ENCODE measurements at regions not wholly inside any gene's neighbourhood (a gene's known extent, or its start where the extent isn't known, plus 50 kb on each side); places are given as distances from the start of the nearest gene placed in this dataset.

DNA sequence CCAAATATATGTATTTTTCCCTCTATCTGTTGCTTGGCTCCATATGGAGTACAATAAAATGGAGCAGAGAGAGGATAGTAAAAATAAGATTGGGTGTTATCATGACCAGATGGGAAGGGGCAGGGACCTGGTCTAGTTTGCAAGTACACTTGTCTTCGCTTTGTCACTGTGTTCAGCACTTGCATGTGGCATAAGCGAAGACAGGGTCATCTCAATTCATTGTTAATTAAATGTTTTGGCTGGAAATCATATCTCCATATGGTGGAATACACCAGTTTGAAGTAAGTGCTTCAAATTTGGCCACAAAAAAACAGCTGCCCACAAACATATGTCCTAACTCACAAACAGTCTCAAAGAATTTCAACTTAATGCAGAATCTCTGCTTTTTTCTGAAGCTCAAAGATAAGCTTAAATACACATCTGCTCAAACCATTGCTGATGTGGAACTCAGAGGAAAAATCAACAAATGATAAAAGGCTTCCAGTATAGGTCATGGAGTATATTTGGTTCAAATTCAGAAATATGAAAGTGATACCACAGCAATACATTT is 865.4 kb downstream of the TLE4 start:
- TF ChIP-seq, protein P1, sequence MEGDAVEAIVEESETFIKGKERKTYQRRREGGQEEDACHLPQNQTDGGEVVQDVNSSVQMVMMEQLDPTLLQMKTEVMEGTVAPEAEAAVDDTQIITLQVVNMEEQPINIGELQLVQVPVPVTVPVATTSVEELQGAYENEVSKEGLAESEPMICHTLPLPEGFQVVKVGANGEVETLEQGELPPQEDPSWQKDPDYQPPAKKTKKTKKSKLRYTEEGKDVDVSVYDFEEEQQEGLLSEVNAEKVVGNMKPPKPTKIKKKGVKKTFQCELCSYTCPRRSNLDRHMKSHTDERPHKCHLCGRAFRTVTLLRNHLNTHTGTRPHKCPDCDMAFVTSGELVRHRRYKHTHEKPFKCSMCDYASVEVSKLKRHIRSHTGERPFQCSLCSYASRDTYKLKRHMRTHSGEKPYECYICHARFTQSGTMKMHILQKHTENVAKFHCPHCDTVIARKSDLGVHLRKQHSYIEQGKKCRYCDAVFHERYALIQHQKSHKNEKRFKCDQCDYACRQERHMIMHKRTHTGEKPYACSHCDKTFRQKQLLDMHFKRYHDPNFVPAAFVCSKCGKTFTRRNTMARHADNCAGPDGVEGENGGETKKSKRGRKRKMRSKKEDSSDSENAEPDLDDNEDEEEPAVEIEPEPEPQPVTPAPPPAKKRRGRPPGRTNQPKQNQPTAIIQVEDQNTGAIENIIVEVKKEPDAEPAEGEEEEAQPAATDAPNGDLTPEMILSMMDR (IDR thresholded peaks at IDR 0.05): no peak
- TF ChIP-seq POLR2A (IDR thresholded peaks at IDR 0.05) (no peak), POLR2AphosphoS5 (IDR thresholded peaks at IDR 0.05) (no peak), EP300 (IDR thresholded peaks at IDR 0.05) (no peak)

Data from upper lobe of left lung (tissue), 4 donors.